GM12878 (cell line): ENCODE measurements at regions not wholly inside any gene's neighbourhood (a gene's known extent, or its start where the extent isn't known, plus 50 kb on each side); places are given as distances from the start of the nearest gene placed in this dataset.

Experiments used
- ATAC-seq: fragments of 200-7000 bp; cut with Tn5 transposase; 3 replicates; pipeline ENCODE4 v1.9.1; 2020; ENCODE audit warnings: mild to moderate bottlenecking, moderate library complexity
- BruUV-seq: library from RNA; stranded (reverse); fragments of 400-500 nt; replicated peaks from 2 replicates; lab custom pipeline; 2021; lab: Mats Ljungman, UMichigan
- CTCF ChIA-PET: fragments of 300-600 bp; sonication (Branson Sonifier 250); formaldehyde crosslinking; extraction: SDS; loops from one replicate; lab custom pipeline; 2021; ENCODE audit warnings: inconsistent platforms; lab: Yijun Ruan, JAX
- POLR2A ChIA-PET: fragments of 350-600 bp; formaldehyde crosslinking; extraction: SDS; loops from one replicate; lab custom pipeline; 2021; ENCODE audit warnings: inconsistent platforms; lab: Charles Lee
- RAD21 ChIA-PET: fragments of 300-600 bp; sonication (Branson Sonifier 250); formaldehyde crosslinking; loops from one replicate; lab custom pipeline; 2023; ENCODE audit warnings: antibody characterized with exemption; ENCODE audit not compliant: unreplicated experiment; lab: Charles Lee
- SMC1A ChIA-PET: fragments of 300-600 bp; sonication (Branson Sonifier 250); formaldehyde crosslinking; loops from one replicate; lab custom pipeline; 2023; ENCODE audit not compliant: unreplicated experiment, uncharacterized antibody; lab: Charles Lee
- DNase-seq: peaks from one replicate; pipeline ENCODE4 v3.0.0-alpha.2; 2011; ENCODE audit warnings: low read depth, low spot score
- FAIRE-seq: peaks from 3 replicates; lab custom pipeline; 2011; peaks lifted over from hg19 to GRCh38; lab: Jason Lieb, UNC
- H2AFZ ChIP-seq: 2 replicates; pipeline ENCODE4 v1.6.0; 2011; ENCODE audit warnings: low read depth, low read length, control low read depth; ENCODE audit not compliant: control insufficient read depth
- H3K27ac ChIP-seq: 2 replicates; pipeline ENCODE4 v1.5.1; 2011; ENCODE audit warnings: control low read depth; ENCODE audit not compliant: control insufficient read depth, insufficient read depth
- H3K27me3 ChIP-seq, 2 experiments: replicated peaks in 1 of 2; 2 replicates each; pipeline versions ENCODE4 v1.6.0 to v1.6.1; 2011; ENCODE audit warnings: low read length in 1 of 2; ENCODE audit not compliant: control insufficient read depth in 2 of 2, insufficient read depth in 2 of 2
- H3K36me3 ChIP-seq, 2 experiments: 2 replicates each; pipeline ENCODE4 v1.5.1; 2011; ENCODE audit warnings: low read length in 1 of 2; ENCODE audit not compliant: control insufficient read depth in 2 of 2, insufficient read depth in 2 of 2
- H3K4me1 ChIP-seq: 2 replicates; pipeline ENCODE4 v1.6.1; 2011; ENCODE audit warnings: mild to moderate bottlenecking, low read length, moderate library complexity, mixed read lengths; ENCODE audit not compliant: control insufficient read depth, insufficient read depth
- H3K4me2 ChIP-seq: 2 replicates; pipeline ENCODE4 v1.6.0; 2011; ENCODE audit warnings: control low read depth; ENCODE audit not compliant: control insufficient read depth, insufficient read depth
- H3K4me3 ChIP-seq: fragments of 200-600 bp; sonication (generic); 2 replicates; pipeline ENCODE4 v1.5.1; 2016
- H3K79me2 ChIP-seq: 2 replicates; pipeline ENCODE4 v1.6.0; 2011; ENCODE audit warnings: low read length; ENCODE audit not compliant: control insufficient read depth, insufficient read depth
- H3K9ac ChIP-seq: 2 replicates; pipeline ENCODE4 v1.8.0; 2011; ENCODE audit warnings: low read length, control low read depth, mixed read lengths; ENCODE audit not compliant: control insufficient read depth, insufficient read depth
- H3K9me3 ChIP-seq: replicated peaks from 3 replicates; pipeline ENCODE4 v1.5.1; 2011; ENCODE audit warnings: mild to moderate bottlenecking, low read length; ENCODE audit not compliant: control insufficient read depth, insufficient read depth
- H4K20me1 ChIP-seq: 2 replicates; pipeline ENCODE4 v1.6.0; 2011; ENCODE audit not compliant: control insufficient read depth, insufficient read depth
- CBFB ChIP-seq: IDR thresholded peaks from 2 replicates; pipeline ENCODE4 v1.6.1; 2016; ENCODE audit warnings: antibody characterized with exemption, low read depth
- EGR1 ChIP-seq, 2 experiments: IDR thresholded peaks; 1 replicate in 1 of 2; 2 replicates in 1 of 2; pipeline ENCODE4 v1.6.1; 2011 to 2012; ENCODE audit warnings: low read depth in 2 of 2, low read length in 2 of 2, borderline replicate concordance in 1 of 2, mild to moderate bottlenecking in 1 of 2, moderate library complexity in 1 of 2
- EP300 ChIP-seq, 2 experiments: fragments of 150-350 bp in 1 of 2; IDR thresholded peaks; 2 replicates each; pipeline ENCODE4 v1.6.1; 2011 to 2012; ENCODE audit warnings: low read depth in 2 of 2, low read length in 2 of 2, borderline replicate concordance in 1 of 2, improper control_type of control experiment in 1 of 2, inconsistent platforms in 1 of 2; ENCODE audit not compliant: control insufficient read depth in 1 of 2
- GABPA ChIP-seq: IDR thresholded peaks from 2 replicates; pipeline ENCODE4 v1.6.1; 2014; ENCODE audit warnings: antibody characterized with exemption, low read depth, mild to moderate bottlenecking, inconsistent platforms
- POLR2A ChIP-seq: IDR thresholded peaks from 2 replicates; pipeline ENCODE4 v1.6.1; 2011; ENCODE audit warnings: low read depth, mild to moderate bottlenecking, low read length
- SREBF2 ChIP-seq: IDR thresholded peaks from 2 replicates; pipeline ENCODE4 v1.6.1; 2012; ENCODE audit warnings: mild to moderate bottlenecking, low read length
- TARDBP ChIP-seq: IDR thresholded peaks from 2 replicates; pipeline ENCODE4 v1.6.1; 2016; ENCODE audit warnings: borderline replicate concordance
- ZNF24 ChIP-seq: fragments of 450-650 bp; IDR thresholded peaks from 2 replicates; pipeline ENCODE4 v1.6.1; 2017; ENCODE audit warnings: antibody characterized with exemption, mild to moderate bottlenecking
- WGBS: methylation state at CpG from one replicate; pipeline ENCODE4 v1.1.6; 2016; ENCODE audit warnings: low lambda C conversion rate; ENCODE audit not compliant: insufficient replicate concordance, insufficient coverage; ENCODE audit errors: missing lambda C conversion rate; 5-methylcytosine and 5-hydroxymethylcytosine counted together
- in situ Hi-C: fragments of 300-500 bp; cut with MboI; formaldehyde crosslinking; loops from 9 replicates; pipeline ENCODE4 v1.14.3; 2018; ENCODE audit warnings: mixed read lengths
- intact Hi-C: fragments of 100-400 bp; cut with micrococcal nuclease; formaldehyde crosslinking; loops from one replicate; pipeline ENCODE4 v1.14.2; 2022; ENCODE audit not compliant: unreplicated experiment

DNA sequence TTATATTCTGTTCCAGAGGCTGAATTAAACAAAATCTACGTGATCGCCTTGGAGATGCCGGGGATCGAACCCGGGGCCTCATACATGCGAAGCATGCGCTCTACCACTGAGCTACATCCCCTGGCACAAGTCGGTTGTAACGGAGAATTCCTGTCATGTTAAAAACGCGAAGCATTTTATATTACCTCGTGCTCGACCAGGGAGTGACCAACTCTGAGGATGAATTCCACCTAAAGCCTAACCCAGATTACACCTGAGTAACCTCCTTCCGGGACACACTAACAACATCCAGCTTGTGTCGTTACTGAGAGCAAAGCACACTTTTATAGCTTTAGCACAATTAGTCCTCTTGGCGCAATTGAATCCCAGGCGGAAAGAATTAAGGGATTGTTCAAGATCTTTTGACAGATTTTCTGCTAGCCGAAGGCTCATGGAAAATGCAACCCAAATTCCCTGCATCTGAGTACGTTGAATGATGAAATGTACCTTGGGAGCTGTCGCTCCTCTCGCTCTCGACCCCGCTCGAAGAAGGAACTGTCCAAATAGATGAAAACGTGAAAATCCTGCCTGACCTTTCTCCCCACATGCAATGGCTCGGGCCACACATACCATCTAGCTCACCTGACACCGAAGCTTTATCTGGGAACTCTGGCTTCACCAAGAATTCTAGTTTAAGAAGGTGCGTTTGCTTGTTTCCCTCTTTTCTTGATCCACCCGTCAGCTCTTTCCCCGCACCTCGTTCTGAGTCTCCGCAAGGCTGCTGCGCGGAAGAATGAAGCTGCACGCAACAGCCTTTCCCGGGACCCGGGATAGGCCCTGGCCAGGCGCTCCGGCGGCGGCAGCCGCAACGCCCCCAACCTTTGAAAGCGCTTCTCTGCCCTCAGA, 148.3 kb downstream of the GPX5 start:
- ATAC-seq = peak; percentile 77
- H3K36me3 ChIP-seq = no peaks in the 10 kb centered on the region
- no peaks in the 10 kb centered on the region for H3K79me2 ChIP-seq
- H4K20me1 ChIP-seq = no peaks in the 10 kb centered on the region
- peak overlapping the region; percentile 51 for H2AFZ ChIP-seq
- in situ Hi-C loops (no loop called here), intact Hi-C loops (no loop called here)
- no peak overlapping the region for H3K9ac ChIP-seq
- no peaks in the 10 kb centered on the region for H3K9me3 ChIP-seq
- no peaks in the 10 kb centered on the region; a peak in 1 of 4 replicates for H3K27me3 ChIP-seq
- no peaks in the 10 kb centered on the region for H3K4me1 ChIP-seq
- ChIA-PET CTCF (interaction anchor here (1.2 to 1.3 kb wide), 2 partner anchors 18 to 25 kb away, joined by 3 read pairs; no protein-coding TSS in a partner anchor), POLR2A (no interaction called here), SMC1A (interaction anchor here (0.7 kb wide), 1 partner anchor 93 kb away, joined by 4 read pairs; no protein-coding TSS in a partner anchor), RAD21 (interaction anchor here (0.6 kb wide), 1 partner anchor 9 kb away, joined by 3 read pairs; no protein-coding TSS in a partner anchor)
- no peak overlapping the region for H3K27ac ChIP-seq
- TF ChIP-seq POLR2A = no peak
- peak; percentile 33; the same call in 1 of the 2 replicates for TF ChIP-seq CBFB
- TF ChIP-seq EGR1 (IDR thresholded peaks at IDR 0.05; ENCODE audit: borderline replicate concordance in 1 of 2, low read depth in 2 of 2, low read length in 2 of 2) = no peak
- peak in 1 of 2 experiments; percentile 38; a peak in 1 of 4 replicates for TF ChIP-seq EP300 (IDR thresholded peaks at IDR 0.05; ENCODE audit: borderline replicate concordance in 1 of 2, control insufficient read depth in 1 of 2, low read depth in 2 of 2, low read length in 2 of 2)
- TF ChIP-seq ZNF24 = peak; percentile 93
- 0 out of 2 replicates have a peak, but pooled peaks have one; percentile 54 for TF ChIP-seq TARDBP
- TF ChIP-seq GABPA = 0 out of 2 replicates have a peak, but pooled peaks have one; percentile 26
- peak; percentile 79 for TF ChIP-seq SREBF2
- WGBS = 9% methylated on average over 44 of the region's 44 CpGs
- FAIRE-seq = no peak
- peak; percentile 48 for DNase-seq
- no TSS peak for BruUV-seq
- H3K4me2 ChIP-seq = peak overlapping the region; percentile 78
- peak overlapping the region; percentile 60 for H3K4me3 ChIP-seq
